ENCODE measurements at regions not wholly inside any gene's neighbourhood (a gene's known extent, or its start where the extent isn't known, plus 50 kb on each side); places are given as distances from the start of the nearest gene placed in this dataset.

- TF ChIP-seq CTCF (IDR thresholded peaks at IDR 0.05) = no peak
- Histone ChIP-seq H3K27ac (no peak overlapping the region), H3K4me1 (peaks cover 0 to 5% (median 2%) of the 10 kb centered on the region in 4 donors), H3K36me3 (no peaks in the 10 kb centered on the region), H3K27me3 (peaks cover 0 to 37% of the 10 kb centered on the region in 2 donors), H3K4me3 (no peak overlapping the region), H3K9me3 (no peaks in the 10 kb centered on the region)
- intact Hi-C loops (cut with DNase I; ENCODE audit: low total_unique reads) = no loop called here
- no peak for DNase-seq
Measured at GRCh38 chr14:97408503-97408902, 611.3 kb downstream of the VRK1 start.

- intact Hi-C loops (cut with DNase I; ENCODE audit: low total_unique reads) = no loop called here
- Histone ChIP-seq H3K27me3 (peaks cover 0 to 43% of the 10 kb centered on the region in 2 donors), H3K36me3 (no peaks in the 10 kb centered on the region), H3K4me3 (no peak overlapping the region), H3K27ac (no peak overlapping the region), H3K4me1 (peaks cover 0 to 5% (median 2%) of the 10 kb centered on the region in 4 donors), H3K9me3 (no peaks in the 10 kb centered on the region)
- no peak for TF ChIP-seq CTCF (IDR thresholded peaks at IDR 0.05)
- no peak for DNase-seq
Measured at GRCh38 chr14:97408937-97409815, 612.0 kb downstream of the VRK1 start.

- no peak for TF ChIP-seq CTCF (IDR thresholded peaks at IDR 0.05)
- Histone ChIP-seq H3K27me3 (peaks cover 0 to 53% of the 10 kb centered on the region in 2 donors), H3K4me1 (peaks cover 0 to 5% (median 2%) of the 10 kb centered on the region in 4 donors), H3K36me3 (no peaks in the 10 kb centered on the region), H3K9me3 (no peaks in the 10 kb centered on the region), H3K27ac (no peak overlapping the region), H3K4me3 (no peak overlapping the region)
- DNase-seq = no peak
- intact Hi-C loops (cut with DNase I; ENCODE audit: low total_unique reads) = no loop called here
Measured at GRCh38 chr14:97410667-97411620, 613.8 kb downstream of the VRK1 start.

DNA sequence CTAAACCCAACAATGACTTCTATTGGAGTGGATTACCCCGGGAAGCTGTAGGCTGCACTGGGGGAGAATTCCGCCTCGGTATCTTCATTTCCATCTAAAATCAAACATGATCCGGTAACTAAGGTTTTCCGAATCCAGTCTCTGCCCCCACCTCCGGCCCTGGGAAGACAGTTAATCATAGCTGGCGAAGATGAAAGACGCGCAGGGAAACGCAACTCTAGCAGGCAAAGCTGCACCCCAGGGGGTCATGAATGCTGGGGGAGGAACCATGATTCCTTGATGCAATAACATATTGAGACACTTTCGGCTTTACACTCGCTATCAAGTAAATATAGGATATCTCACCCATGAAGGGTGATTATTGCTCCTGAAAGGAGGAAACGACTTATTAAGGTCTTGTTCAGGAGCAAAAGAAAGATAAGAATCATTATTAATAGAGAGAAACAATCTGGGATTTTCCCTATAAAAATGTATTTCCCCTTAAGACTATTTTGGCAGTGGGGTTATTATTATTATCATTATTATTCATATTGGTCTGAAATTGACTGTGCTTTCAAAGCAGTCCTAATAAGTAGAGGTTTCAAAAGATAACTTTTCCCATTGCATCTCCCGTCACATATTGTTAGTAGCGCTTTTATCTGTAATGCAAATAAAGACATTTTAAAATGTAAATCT lies 614.9 kb downstream of the VRK1 start:
- no peak for DNase-seq
- intact Hi-C loops (cut with DNase I; ENCODE audit: low total_unique reads) = no loop called here
- Histone ChIP-seq H3K4me3 (no peak overlapping the region), H3K27me3 (peaks cover 0 to 53% of the 10 kb centered on the region in 2 donors), H3K9me3 (no peaks in the 10 kb centered on the region), H3K4me1 (peaks cover 0 to 5% (median 2%) of the 10 kb centered on the region in 4 donors), H3K27ac (no peak overlapping the region), H3K36me3 (no peaks in the 10 kb centered on the region)
- TF ChIP-seq CTCF (IDR thresholded peaks at IDR 0.05) = no peak

DNA sequence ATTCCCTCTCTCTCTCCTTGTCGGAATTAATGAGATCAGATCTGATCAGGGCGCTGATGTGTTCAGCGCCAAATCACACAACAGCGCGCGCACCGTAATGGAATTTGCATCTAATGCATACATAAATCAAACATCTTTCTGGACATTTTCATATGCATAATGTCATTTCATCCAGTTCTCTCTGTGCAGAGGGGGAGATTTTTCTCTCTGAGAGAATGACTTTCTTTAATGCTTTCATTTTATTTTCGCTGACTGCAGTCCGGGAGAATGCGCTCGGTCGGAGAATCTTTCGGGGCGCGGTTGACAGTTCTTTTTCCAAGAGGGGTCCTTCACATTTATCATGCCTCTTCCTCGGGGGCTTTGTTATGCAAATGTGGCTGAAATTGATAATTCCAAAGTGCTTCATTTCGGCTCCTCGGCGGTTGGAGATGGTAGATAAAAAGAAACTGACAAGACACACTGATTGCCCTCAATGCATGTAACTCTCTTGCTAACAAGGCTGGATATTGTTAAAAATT lies 615.9 kb downstream of the VRK1 start:
- Histone ChIP-seq H3K4me3 (no peak overlapping the region), H3K4me1 (peaks cover 0 to 5% (median 2%) of the 10 kb centered on the region in 4 donors), H3K27ac (no peak overlapping the region), H3K36me3 (no peaks in the 10 kb centered on the region), H3K9me3 (no peaks in the 10 kb centered on the region), H3K27me3 (peaks cover 0 to 53% of the 10 kb centered on the region in 2 donors)
- TF ChIP-seq CTCF (IDR thresholded peaks at IDR 0.05) = no peak
- no peak for DNase-seq
- intact Hi-C loops (cut with DNase I; ENCODE audit: low total_unique reads) = no loop called here
